GM19099 (cell line): ENCODE measurements at regions not wholly inside any gene's neighbourhood (a gene's known extent, or its start where the extent isn't known, plus 50 kb on each side); places are given as distances from the start of the nearest gene placed in this dataset.

ENCODE experiments used
- POLR2A ChIP-seq: IDR thresholded peaks from 3 replicates; pipeline ENCODE4 v1.6.1; 2011; ENCODE audit warnings: low read depth; ENCODE audit not compliant: insufficient read length; ENCODE audit errors: extremely low read depth

DNA sequence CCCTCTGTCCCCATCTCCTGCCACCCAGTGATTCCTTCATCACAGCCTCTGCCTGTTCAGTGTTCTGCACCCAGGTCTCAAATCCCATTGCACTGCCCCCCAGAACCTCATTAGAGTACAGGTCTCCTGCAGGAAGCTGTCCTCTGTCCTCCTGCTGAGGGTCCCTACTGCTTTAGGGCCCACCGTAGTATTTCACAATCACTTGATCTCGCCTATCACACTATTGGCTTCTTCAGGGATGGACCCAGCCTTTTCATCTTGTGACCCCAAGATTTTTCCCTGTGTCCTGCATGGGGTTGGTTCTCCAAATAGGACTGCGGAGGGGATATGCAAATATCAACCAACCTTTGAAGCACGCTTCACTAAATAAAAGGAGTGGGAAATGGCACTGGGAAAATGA is 331.1 kb upstream of the AJAP1 start:
- TF ChIP-seq POLR2A, result no peak

DNA sequence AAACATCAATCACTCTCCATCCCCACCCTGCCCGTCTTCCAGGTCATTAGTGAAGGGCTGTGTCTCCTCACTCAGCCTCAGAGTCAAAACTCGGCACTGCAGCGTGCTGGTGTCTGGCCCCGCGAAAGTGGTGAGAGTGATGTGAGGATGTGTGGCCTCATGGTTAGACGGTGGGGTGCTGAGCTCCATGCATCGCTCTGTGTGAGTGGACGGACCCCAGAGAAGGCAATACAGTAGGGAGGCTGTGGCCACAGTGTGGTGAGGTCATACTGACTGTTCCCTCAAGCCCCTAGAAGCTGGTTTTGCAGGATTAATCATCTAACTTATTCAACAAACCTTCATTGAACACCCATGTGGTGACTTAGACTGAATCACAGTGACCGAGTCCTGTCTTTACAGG is 329.9 kb upstream of the AJAP1 start:
- TF ChIP-seq POLR2A, result no peak

DNA sequence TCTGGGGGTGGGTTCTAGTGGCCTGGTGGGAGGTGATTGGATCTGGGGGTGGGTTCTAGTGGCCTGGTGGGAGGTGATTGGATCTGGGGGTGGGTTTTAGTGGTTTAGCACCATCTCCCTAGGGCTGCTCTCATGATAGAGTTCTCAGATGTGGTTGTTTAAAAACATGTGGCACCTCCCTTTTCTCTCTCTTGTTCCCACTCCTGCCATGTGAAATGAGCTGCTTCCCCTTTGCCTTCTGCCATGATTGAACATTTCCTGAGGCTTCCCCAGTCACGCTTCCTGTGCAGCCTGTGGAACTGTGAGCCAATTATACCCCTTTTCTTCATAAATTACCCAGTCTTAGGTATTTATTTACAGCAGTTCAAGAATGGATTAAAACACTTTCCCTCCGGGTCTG is 327.3 kb upstream of the AJAP1 start:
- TF ChIP-seq POLR2A, result no peak

DNA sequence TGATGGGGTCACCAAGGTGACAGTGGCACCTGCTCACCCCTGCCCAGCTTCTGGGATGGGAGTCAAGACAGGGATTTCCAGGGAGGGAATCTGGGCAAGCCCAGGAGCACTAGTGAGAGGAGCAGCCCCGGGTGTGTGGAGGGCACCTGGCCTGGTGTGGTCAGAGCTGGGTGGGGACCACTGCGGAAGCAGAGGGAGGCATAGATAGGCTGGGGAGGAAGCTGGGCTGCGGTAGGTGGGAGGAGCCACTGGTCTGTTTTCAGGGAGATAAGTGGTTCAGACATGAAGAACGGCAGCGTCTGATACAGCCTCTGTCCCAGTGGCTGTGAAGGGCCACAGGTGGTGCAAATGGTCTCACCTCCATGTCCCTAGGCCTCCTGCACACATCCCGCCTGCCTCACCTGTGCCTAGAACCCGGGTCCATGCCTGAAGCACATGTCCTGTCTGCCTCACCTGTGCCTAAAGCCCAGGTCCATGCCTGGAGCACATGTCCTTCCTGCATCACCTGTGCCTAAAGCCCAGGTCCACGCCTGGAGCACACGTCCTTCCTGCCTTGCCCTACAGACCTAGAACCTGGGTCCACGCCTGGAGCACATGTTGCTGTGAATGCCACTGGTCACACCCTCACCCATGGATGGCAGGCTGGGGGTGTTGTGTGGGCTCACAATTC is 325.9 kb upstream of the AJAP1 start:
- no peak for TF ChIP-seq POLR2A

DNA sequence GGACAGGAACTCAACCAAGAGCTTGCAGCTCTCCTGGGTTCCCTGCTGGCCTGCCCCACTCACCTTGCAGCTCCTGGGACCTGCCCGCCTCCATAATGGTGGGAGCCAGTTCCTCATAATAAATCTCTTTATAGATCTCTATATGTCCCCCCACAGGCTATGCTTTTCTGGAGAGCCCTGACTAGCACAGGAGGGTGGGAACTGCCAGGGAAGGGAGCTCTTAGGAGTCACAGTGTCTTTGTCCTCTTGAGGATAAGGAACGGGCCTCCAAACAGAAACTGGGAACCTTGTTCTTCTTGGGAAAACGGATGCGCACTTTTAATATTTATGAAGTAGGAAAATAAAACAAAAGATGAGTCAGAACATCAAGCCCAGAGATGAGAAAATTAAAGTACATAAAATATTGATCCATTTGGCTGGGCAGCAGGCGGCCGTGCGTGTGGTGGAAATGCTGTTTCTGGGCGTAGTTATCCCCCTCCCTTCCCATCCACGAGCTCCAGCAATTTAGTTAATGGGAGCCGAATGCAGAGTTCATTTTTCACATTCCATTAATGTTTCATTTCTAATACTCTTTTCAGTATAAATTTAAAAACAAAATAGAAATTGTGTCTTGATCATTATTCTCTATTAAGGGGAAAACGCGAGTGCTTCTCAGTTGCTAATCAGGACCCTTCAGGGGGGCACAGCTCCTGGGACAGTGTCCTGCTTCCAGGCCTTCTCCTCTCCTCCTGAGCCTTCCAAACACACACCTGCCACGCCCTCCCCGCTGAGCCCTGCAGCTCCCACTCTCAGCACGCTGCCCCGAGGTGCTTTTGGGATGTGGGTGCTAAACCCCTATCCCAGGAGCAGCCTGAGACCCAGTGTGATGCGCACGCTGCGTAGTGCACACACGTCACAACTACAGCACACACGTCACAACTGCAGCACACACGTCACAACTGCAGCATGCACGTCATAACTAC is 323.3 kb upstream of the AJAP1 start:
- TF ChIP-seq POLR2A, result no peak

DNA sequence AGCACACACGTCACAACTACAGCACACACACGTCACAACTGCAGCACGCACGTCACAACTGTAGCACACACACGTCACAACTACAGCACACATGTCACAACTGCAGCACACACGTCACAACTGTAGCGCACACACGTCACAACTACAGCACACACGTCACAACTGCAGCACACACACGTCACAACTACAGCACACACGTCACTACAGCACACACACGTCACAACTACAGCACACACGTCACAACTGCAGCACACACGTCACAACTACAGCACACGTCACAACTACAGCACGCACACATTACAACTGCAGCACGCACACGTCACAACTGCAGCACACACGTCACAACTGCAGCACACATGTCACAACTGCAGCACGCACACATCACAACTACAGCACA is 322.6 kb upstream of the AJAP1 start:
- TF ChIP-seq POLR2A, result no peak

DNA sequence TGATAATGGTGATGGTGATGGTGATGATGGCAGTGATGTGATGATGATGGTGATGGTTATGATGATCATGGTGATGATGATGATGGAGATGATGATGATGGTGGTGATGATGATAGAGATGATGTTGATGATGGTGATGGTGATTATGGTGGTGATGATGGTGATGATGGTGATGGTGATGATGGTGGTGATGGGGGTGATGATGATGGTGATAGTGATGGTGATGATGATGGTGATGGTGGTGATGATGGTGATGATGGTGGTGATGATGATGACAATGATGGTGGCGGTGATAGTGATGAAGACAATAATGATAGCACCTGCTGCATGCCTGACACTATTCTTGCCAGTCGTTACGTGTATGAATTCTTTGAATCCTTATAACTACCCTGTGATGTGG is 317.9 kb upstream of the AJAP1 start:
- TF ChIP-seq POLR2A, result no peak

DNA sequence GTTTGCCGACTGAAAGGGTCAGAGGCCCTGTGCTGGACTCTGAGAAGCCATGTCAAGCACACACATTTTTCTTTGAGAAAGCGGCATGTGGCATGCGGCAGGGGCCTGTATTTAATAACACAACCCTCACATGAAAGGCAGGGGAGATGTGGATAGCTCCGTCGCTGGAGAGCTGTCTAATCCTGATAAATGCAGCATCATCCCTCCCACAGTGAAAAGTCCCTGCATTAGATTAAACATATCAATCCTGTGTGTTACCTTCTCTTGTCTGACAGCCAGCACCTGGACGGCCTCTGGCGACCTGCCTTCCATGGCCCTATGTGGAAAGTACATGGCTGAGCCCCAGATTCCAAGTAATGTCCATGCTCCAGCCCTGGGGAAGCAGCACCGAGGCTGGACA is 313.0 kb upstream of the AJAP1 start:
- TF ChIP-seq POLR2A, result no peak

DNA sequence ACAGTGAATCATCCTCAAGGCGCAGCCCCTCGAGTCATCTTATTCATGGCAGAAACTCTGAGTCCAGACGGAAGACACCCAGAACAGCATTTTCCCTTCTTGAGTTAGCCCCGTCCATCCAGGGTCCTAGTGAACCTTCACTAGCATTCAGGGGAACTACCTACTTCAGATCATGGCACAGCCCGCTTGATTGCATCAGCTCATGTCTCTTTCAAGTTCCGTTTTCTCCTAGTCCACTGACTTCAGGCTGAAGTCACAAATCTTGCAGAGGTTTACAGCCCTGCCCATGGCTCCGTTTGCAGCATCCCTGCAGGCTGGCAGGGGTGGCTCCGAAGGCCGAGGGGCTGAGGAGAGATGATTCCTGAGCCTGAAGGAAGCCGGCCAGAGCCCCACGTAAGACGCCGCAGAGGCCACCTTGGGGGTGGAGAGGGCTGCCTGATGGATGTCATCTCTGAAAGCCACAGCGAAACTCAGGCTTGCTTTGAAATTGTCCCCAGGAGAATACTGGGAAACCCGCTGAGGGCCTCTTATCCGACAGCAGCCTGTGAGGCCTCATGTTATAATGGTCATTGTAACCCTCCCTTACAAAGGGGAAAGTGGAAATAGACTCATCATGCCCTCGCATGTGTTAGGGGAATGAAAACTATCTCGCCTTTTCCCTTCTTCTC is 310.2 kb upstream of the AJAP1 start:
- TF ChIP-seq POLR2A, result no peak

DNA sequence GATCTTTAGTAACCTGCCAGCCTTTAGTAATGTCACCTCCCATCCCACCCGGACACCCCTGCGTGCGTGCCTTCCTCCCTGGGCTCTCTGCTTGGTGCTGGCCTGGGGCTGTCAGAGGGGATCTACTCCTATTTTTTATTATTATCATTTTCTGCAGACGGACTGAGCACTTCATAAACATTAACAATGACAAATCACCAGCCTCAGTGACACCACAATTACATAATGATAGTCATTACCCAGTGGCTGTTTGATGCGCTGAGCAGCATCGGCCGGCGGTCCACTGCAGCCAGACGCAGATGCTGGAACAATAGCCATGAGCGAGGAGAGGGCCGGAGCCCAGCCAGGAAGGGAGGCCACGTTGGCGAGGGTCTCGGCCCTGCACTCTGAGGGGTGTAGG is 309.3 kb upstream of the AJAP1 start:
- TF ChIP-seq POLR2A, result no peak

DNA sequence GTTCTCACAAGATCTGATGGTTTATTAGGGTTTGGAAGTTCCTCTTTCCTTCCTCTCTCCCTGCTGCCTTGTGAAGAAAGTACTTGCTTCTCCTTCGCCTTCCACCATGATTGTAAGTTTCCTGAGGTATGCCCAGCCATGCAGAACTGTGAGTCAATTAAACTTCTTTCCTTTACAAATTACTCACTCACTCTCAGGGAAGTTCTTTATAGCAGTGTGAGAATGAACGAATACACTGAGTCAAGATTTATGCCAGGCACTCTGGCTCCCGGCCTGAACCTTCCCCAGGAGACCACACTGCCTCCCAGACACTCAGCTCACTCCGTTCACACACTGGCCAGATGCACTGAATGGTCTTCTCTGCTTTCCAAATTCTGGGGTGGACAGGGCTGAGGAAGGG is 308.3 kb upstream of the AJAP1 start:
- no peak for TF ChIP-seq POLR2A

DNA sequence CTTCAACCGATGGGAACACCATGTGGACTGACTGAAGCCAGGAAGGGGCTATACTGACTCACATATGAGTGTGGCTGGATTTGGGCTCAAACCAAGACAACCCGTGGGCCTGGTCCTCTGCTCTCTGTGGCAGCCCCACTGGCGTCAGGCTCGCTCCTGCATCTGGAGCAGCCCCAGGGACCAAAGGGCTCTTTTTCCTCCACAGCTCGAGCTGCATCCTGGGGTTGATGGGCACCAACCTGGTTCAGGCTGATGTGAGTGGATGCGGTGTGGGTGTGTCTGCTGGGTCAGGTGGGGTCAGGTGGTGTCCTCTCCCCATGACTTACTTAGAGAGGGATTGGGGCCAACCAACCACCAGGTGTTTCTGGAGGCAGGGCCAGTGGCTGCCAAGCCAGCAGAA is 303.0 kb upstream of the AJAP1 start:
- no peak for TF ChIP-seq POLR2A

DNA sequence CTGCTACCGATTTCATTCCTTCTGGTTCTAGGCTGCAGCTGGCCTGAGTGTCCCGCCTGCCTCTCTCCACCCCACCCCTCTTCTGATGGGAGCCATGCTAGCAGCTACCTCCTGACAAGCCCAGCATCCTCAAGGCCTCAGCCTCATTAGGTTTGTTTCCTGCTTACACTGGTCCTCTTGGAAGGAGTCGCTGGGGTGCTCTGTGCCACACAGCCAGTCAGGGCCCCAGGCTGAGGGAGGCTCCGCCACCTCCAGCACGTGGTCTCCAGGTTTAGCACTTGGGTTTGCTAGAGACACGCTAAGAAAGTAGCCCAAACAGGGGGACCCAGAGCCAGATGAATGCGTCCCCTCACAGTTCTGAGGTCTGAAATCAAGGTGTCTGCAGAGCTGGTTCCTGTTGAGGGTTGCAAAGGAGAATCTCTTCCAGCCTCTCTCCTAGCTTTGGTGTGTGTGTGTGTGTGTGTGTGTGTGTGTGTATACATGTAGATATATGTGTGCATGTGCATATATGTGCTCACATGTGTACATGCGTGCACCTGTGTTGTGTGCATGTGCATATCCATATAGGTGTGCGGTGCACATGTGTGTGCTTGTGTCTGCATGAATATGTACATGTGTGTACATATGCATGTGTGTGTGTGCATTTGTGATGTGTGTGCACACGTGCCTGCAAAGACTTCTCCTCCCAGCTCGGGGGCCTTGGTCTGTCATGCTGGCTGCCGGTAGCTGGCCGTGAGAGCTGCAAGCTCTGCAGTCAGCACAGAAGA is 301.1 kb upstream of the AJAP1 start:
- no peak for TF ChIP-seq POLR2A

DNA sequence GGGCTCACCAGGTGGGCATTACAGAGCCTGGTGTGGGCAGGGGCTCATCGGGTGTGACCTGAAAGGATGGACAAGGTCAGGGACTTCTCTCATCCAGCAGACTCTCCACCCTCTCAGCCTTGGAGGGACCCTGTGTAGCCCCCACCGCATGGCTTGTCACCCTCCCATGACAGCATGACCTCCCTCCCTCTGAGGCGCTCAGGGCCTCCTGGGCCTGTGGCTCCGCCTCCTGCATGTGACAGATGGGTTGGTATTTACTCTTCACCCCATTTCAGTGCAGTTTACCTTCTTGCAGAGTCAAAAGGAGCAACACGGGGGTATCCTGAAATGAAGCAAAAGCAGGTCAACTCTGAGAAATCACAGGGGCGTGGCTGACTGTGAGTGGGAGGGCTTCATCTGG is 298.6 kb upstream of the AJAP1 start:
- no peak for TF ChIP-seq POLR2A

DNA sequence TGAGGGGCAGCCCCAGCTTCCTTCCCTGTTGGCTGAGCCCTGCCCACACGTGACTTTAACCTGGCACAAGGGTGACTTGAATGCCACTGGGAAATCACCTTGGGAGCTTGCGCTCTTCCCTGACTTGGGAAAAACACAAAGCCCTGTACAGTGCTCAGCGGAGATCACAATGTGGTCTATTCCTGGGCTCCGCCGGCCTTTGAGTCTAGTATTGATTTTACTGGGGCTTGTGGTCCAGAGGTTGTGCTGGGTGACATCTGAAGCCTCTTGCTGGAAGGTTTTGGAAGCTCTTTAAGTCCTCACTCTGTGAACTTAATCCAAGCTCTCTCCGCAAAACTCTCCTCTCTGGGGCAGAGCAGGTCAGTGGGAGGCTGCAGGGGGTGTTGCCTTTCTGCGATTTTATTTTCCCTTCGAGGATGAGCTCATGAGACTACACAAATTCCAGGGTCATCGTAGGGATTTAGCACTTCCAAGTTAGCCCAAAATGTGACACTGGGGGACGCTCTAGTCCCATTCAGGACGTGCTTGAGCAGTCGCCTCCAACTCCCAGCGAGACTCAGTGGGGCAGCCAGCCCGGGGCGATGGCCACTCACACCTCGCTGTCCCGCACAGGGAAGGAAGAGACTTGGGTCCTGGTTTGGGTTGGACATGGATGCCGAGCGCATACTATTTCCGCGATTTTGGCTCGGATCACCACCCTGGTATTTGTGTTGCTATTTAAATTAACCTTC is 291.9 kb upstream of the AJAP1 start:
- TF ChIP-seq POLR2A, result no peak

DNA sequence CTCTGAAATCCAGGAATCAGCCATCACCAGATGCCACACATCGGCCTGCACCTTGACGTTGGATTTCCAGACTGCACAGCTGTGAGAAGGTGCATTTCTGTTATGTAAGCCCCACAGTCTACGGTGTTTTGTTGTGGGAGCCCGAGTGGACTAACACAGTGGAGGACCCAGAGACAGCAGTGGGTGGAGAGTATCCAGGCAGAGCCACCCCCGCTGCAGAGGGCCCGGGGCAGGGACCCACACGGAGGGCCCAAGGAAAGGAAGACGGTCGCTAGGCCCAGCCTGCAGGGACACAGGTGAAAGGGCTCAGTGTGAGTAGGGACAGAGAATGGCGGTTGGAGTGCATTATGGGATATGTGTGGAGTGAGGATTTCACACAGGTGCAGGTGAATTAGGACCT is 288.3 kb upstream of the AJAP1 start:
- TF ChIP-seq POLR2A, result no peak
